Astrocyte (in vitro differentiated cells and primary cell): ENCODE measurements at regions not wholly inside any gene's neighbourhood (a gene's known extent, or its start where the extent isn't known, plus 50 kb on each side); places are given as distances from the start of the nearest gene placed in this dataset.

Source experiments
- DNase-seq: peaks from one replicate; pipeline ENCODE4 v3.0.0-alpha.2; 2010; ENCODE audit warnings: low read depth
- FAIRE-seq: peaks from 2 replicates; lab custom pipeline; 2011; peaks lifted over from hg19 to GRCh38; lab: Jason Lieb, UNC
- H2AFZ ChIP-seq: 2 replicates; pipeline ENCODE4 v1.6.0; 2012; ENCODE audit warnings: low read depth, low read length, inconsistent platforms
- H3K27ac ChIP-seq: 2 replicates; pipeline ENCODE4 v1.5.1; 2011; ENCODE audit warnings: low read depth, low read length, inconsistent platforms
- H3K27me3 ChIP-seq: 2 replicates; pipeline ENCODE4 v1.6.0; 2011; ENCODE audit warnings: low read length, inconsistent platforms; ENCODE audit not compliant: insufficient read depth
- H3K36me3 ChIP-seq: 2 replicates; pipeline ENCODE4 v1.5.1; 2011; ENCODE audit warnings: low read length, inconsistent platforms; ENCODE audit not compliant: insufficient read depth
- H3K4me1 ChIP-seq: 2 replicates; pipeline ENCODE4 v1.5.1; 2011; ENCODE audit warnings: low read length, inconsistent platforms; ENCODE audit not compliant: insufficient read depth
- H3K4me2 ChIP-seq: 2 replicates; pipeline ENCODE4 v1.6.0; 2012; ENCODE audit warnings: low read length, inconsistent platforms
- H3K4me3 ChIP-seq: 2 replicates; pipeline ENCODE4 v1.5.1; 2011; ENCODE audit warnings: low read depth, mild to moderate bottlenecking, low read length, inconsistent platforms; ENCODE audit not compliant: insufficient read depth
- H3K79me2 ChIP-seq: 2 replicates; pipeline ENCODE4 v1.6.0; 2012; ENCODE audit warnings: mild to moderate bottlenecking, low read length, inconsistent platforms; ENCODE audit not compliant: insufficient read depth
- H3K9ac ChIP-seq: 2 replicates; pipeline ENCODE4 v1.6.0; 2012; ENCODE audit warnings: mild to moderate bottlenecking, low read length, inconsistent platforms
- H3K9me3 ChIP-seq: 2 replicates; pipeline ENCODE4 v1.5.1; 2012; ENCODE audit warnings: low read depth, mild to moderate bottlenecking, low read length, inconsistent platforms; ENCODE audit not compliant: insufficient read depth
- H4K20me1 ChIP-seq: 2 replicates; pipeline ENCODE4 v1.6.0; 2012; ENCODE audit warnings: low read length, inconsistent platforms; ENCODE audit not compliant: insufficient read depth
- H3K27ac Mint-ChIP-seq: one replicate; pipeline ENCODE4 v1.8.0; 2021; ENCODE audit warnings: mild to moderate bottlenecking, mixed read lengths; ENCODE audit not compliant: unreplicated experiment
- H3K27me3 Mint-ChIP-seq: one replicate; pipeline ENCODE4 v1.8.0; 2021; ENCODE audit warnings: low read depth, mixed read lengths; ENCODE audit not compliant: unreplicated experiment
- H3K36me3 Mint-ChIP-seq: one replicate; pipeline ENCODE4 v1.8.0; 2021; ENCODE audit warnings: low read depth, mixed read lengths; ENCODE audit not compliant: unreplicated experiment
- H3K4me1 Mint-ChIP-seq: one replicate; pipeline ENCODE4 v1.8.0; 2021; ENCODE audit warnings: low read depth, mixed read lengths; ENCODE audit not compliant: unreplicated experiment
- H3K4me3 Mint-ChIP-seq: one replicate; pipeline ENCODE4 v1.8.0; 2021; ENCODE audit warnings: mild to moderate bottlenecking, moderate library complexity, mixed read lengths; ENCODE audit not compliant: unreplicated experiment
- H3K9me3 Mint-ChIP-seq: one replicate; pipeline ENCODE4 v1.8.0; 2021; ENCODE audit warnings: mild to moderate bottlenecking, mixed read lengths; ENCODE audit not compliant: unreplicated experiment
- CTCF ChIP-seq: IDR thresholded peaks from 2 replicates; pipeline ENCODE4 v1.5.1; 2011; ENCODE audit warnings: low read depth, mild to moderate bottlenecking, inconsistent platforms, low read length, moderate library complexity; ENCODE audit not compliant: insufficient read depth
- EZH2 ChIP-seq: IDR thresholded peaks from 2 replicates; pipeline ENCODE4 v1.6.1; 2012; ENCODE audit warnings: mild to moderate bottlenecking, low read length, inconsistent platforms; ENCODE audit not compliant: insufficient read depth

GRCh38 chr1:14138687-14139086 is 438.7 kb downstream of the PRDM2 start:
- H3K9me3 Mint-ChIP-seq: no peaks in the 10 kb centered on the region
- H4K20me1 ChIP-seq: no peaks in the 10 kb centered on the region
- no peaks in the 10 kb centered on the region for H3K27me3 Mint-ChIP-seq
- H3K27ac ChIP-seq: no peak overlapping the region
- no peak overlapping the region for H3K4me2 ChIP-seq
- no peak overlapping the region for H3K9ac ChIP-seq
- no peaks in the 10 kb centered on the region for H3K79me2 ChIP-seq
- no peak overlapping the region for H3K4me3 ChIP-seq
- peaks cover 19% of the 10 kb centered on the region for H3K4me1 Mint-ChIP-seq
- H3K4me3 Mint-ChIP-seq: no peak overlapping the region
- H3K36me3 ChIP-seq: no peaks in the 10 kb centered on the region
- TF ChIP-seq EZH2: no peak
- TF ChIP-seq CTCF: no peak
- FAIRE-seq (no peak), DNase-seq (no peak)
- H3K9me3 ChIP-seq: no peaks in the 10 kb centered on the region
- peaks cover 5% of the 10 kb centered on the region for H3K4me1 ChIP-seq
- H3K36me3 Mint-ChIP-seq: no peaks in the 10 kb centered on the region
- H3K27me3 ChIP-seq: no peaks in the 10 kb centered on the region
- H3K27ac Mint-ChIP-seq: no peak overlapping the region
- no peak overlapping the region for H2AFZ ChIP-seq

GRCh38 chr1:14140831-14141401 is 440.9 kb downstream of the PRDM2 start:
- no peak overlapping the region for H3K27ac ChIP-seq
- FAIRE-seq: no peak
- H3K27me3 ChIP-seq: no peaks in the 10 kb centered on the region
- no peak overlapping the region for H2AFZ ChIP-seq
- Mint-ChIP-seq H3K9me3 (no peaks in the 10 kb centered on the region), H3K27ac (no peak overlapping the region), H3K27me3 (no peaks in the 10 kb centered on the region), H3K36me3 (no peaks in the 10 kb centered on the region), H3K4me1 (peaks cover 19% of the 10 kb centered on the region), H3K4me3 (no peak overlapping the region)
- no peaks in the 10 kb centered on the region for H3K36me3 ChIP-seq
- peak; percentile 29 for DNase-seq
- H3K4me1 ChIP-seq: peaks cover 5% of the 10 kb centered on the region
- no peak overlapping the region for H3K4me2 ChIP-seq
- no peak overlapping the region for H3K9ac ChIP-seq
- TF ChIP-seq EZH2: no peak
- TF ChIP-seq CTCF: no peak
- H3K79me2 ChIP-seq: no peaks in the 10 kb centered on the region
- H3K9me3 ChIP-seq: no peaks in the 10 kb centered on the region
- H4K20me1 ChIP-seq: no peaks in the 10 kb centered on the region
- no peak overlapping the region for H3K4me3 ChIP-seq

- no peaks in the 10 kb centered on the region for H3K36me3 Mint-ChIP-seq
- no peaks in the 10 kb centered on the region for H3K27me3 Mint-ChIP-seq
- TF ChIP-seq EZH2 (no peak), CTCF (no peak)
- FAIRE-seq (no peak), DNase-seq (no peak)
- H2AFZ ChIP-seq: no peak overlapping the region
- no peak overlapping the region for H3K4me3 ChIP-seq
- no peak overlapping the region for H3K4me3 Mint-ChIP-seq
- H3K27me3 ChIP-seq: no peaks in the 10 kb centered on the region
- H3K9me3 ChIP-seq: no peaks in the 10 kb centered on the region
- no peak overlapping the region for H3K4me2 ChIP-seq
- H3K36me3 ChIP-seq: no peaks in the 10 kb centered on the region
- no peak overlapping the region for H3K27ac ChIP-seq
- H3K79me2 ChIP-seq: no peaks in the 10 kb centered on the region
- peaks cover 14% of the 10 kb centered on the region for H3K4me1 Mint-ChIP-seq
- H3K27ac Mint-ChIP-seq: no peak overlapping the region
- no peaks in the 10 kb centered on the region for H4K20me1 ChIP-seq
- H3K4me1 ChIP-seq: peaks cover 5% of the 10 kb centered on the region
- H3K9me3 Mint-ChIP-seq: no peaks in the 10 kb centered on the region
- no peak overlapping the region for H3K9ac ChIP-seq
Observed at GRCh38 chr1:14141656-14142055, 441.7 kb downstream of the PRDM2 start.
